ENCODE measurements at regions not wholly inside any gene's neighbourhood (a gene's known extent, or its start where the extent isn't known, plus 50 kb on each side); places are given as distances from the start of the nearest gene placed in this dataset.

DNA sequence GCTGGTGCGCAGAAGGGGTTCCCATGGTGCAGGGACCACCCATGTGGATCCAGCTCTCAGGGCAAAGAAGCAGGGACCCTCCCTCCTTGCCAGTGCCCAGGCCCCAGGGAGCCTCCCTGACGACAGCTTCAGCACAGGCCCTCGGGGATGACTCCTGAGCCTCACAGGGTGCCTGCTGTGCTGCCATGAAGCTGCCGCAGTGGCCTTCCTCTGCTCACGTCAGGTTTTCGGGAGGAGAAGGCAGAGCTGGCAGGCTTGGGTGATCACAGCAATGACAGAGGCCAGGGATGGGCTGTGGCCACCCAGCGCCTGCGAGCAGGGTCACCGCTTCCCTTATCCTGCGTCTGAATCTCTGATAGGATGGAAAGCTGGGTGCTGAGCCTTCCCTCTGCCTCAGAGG is 276.2 kb downstream of the BRD1 start:
- intact Hi-C loops (cut with micrococcal nuclease), result no loop called here

More for the DNA sequence above, 276.2 kb downstream of the BRD1 start:
- H3K36me3 ChIP-seq (ENCODE audit: control insufficient read depth, insufficient read depth, low read length), result no peaks in the 10 kb centered on the region
- H2AK9ac ChIP-seq (replicated peaks; ENCODE audit: low read depth, low read length, poor library complexity), result no peak overlapping the region
- 96% methylated on average over 4 of the region's 10 CpGs; no CpG with 5 or more reads in 1 of the 2 experiments for WGBS, 2 experiments (ENCODE audit: extremely low coverage in 2 of 2, insufficient read length in 1 of 2)
- peaks cover 76% of the 10 kb centered on the region for H3K9me3 ChIP-seq (ENCODE audit: control insufficient read depth, insufficient read depth, low read length)
- no peak overlapping the region for H2AFZ ChIP-seq (replicated peaks; ENCODE audit: low read length, poor library complexity)
- H3K27me3 ChIP-seq (ENCODE audit: control insufficient read depth, insufficient read depth, low read length), result no peaks in the 10 kb centered on the region
- H3K18ac ChIP-seq (ENCODE audit: low read depth, low read length), result no peak overlapping the region
- H3K4me1 ChIP-seq (ENCODE audit: control insufficient read depth, insufficient read depth, low read length), result no peaks in the 10 kb centered on the region
- dilution Hi-C loops (cut with HindIII; ENCODE audit: low sequenced_read_pairs, unreplicated experiment) (no loop called here), in situ Hi-C loops (cut with MboI; ENCODE audit: low sequenced_read_pairs) (no loop called here)
- H4K8ac ChIP-seq (ENCODE audit: low read depth in 2 of 2, low read length in 2 of 2), result no peak overlapping the region
- H2BK5ac ChIP-seq (ENCODE audit: low read depth, low read length, poor library complexity, severe bottlenecking), result no peak overlapping the region
- H4K20me1 ChIP-seq (ENCODE audit: insufficient read depth, low read length), result no peaks in the 10 kb centered on the region
- TF ChIP-seq CEBPB (IDR thresholded peaks at IDR 0.05; ENCODE audit: low read depth, low read length) (no peak), MAFK (IDR thresholded peaks at IDR 0.05; ENCODE audit: low read depth, low read length) (no peak), RAD21 (IDR thresholded peaks at IDR 0.05; ENCODE audit: low read length) (no peak), RFX5 (IDR thresholded peaks at IDR 0.05; ENCODE audit: low read depth, low read length) (no peak), NFE2L2 (IDR thresholded peaks at IDR 0.05; ENCODE audit: low read depth, low read length) (no peak), MXI1 (IDR thresholded peaks at IDR 0.05; ENCODE audit: borderline replicate concordance, low read depth, low read length) (no peak), SMC3 (IDR thresholded peaks at IDR 0.05; ENCODE audit: low read depth, low read length) (no peak), BHLHE40 (IDR thresholded peaks at IDR 0.05; ENCODE audit: low read depth, low read length) (no peak), MAZ (IDR thresholded peaks at IDR 0.05; ENCODE audit: borderline replicate concordance, low read depth, low read length) (no peak), RCOR1 (IDR thresholded peaks at IDR 0.05; ENCODE audit: insufficient replicate concordance, low read length) (no peak), CHD1 (IDR thresholded peaks at IDR 0.05; ENCODE audit: low read depth, low read length) (no peak), FOS (IDR thresholded peaks at IDR 0.05; ENCODE audit: low read depth, low read length) (no peak), POLR2A (IDR thresholded peaks at IDR 0.05; ENCODE audit: low read depth, low read length) (no peak)
- TF ChIP-seq, protein P1, sequence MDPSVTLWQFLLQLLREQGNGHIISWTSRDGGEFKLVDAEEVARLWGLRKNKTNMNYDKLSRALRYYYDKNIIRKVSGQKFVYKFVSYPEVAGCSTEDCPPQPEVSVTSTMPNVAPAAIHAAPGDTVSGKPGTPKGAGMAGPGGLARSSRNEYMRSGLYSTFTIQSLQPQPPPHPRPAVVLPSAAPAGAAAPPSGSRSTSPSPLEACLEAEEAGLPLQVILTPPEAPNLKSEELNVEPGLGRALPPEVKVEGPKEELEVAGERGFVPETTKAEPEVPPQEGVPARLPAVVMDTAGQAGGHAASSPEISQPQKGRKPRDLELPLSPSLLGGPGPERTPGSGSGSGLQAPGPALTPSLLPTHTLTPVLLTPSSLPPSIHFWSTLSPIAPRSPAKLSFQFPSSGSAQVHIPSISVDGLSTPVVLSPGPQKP (IDR thresholded peaks at IDR 0.05; ENCODE audit: borderline replicate concordance, low read depth, low read length), result no peak
- TF ChIP-seq, protein P2, sequence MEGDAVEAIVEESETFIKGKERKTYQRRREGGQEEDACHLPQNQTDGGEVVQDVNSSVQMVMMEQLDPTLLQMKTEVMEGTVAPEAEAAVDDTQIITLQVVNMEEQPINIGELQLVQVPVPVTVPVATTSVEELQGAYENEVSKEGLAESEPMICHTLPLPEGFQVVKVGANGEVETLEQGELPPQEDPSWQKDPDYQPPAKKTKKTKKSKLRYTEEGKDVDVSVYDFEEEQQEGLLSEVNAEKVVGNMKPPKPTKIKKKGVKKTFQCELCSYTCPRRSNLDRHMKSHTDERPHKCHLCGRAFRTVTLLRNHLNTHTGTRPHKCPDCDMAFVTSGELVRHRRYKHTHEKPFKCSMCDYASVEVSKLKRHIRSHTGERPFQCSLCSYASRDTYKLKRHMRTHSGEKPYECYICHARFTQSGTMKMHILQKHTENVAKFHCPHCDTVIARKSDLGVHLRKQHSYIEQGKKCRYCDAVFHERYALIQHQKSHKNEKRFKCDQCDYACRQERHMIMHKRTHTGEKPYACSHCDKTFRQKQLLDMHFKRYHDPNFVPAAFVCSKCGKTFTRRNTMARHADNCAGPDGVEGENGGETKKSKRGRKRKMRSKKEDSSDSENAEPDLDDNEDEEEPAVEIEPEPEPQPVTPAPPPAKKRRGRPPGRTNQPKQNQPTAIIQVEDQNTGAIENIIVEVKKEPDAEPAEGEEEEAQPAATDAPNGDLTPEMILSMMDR (conservative IDR thresholded peaks at IDR 0.05; ENCODE audit: low read depth, low read length), result no peak
- TF ChIP-seq, protein P3, sequence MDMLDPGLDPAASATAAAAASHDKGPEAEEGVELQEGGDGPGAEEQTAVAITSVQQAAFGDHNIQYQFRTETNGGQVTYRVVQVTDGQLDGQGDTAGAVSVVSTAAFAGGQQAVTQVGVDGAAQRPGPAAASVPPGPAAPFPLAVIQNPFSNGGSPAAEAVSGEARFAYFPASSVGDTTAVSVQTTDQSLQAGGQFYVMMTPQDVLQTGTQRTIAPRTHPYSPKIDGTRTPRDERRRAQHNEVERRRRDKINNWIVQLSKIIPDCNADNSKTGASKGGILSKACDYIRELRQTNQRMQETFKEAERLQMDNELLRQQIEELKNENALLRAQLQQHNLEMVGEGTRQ (IDR thresholded peaks at IDR 0.05; ENCODE audit: low read depth, low read length), result no peak
- no peak overlapping the region for H2BK20ac ChIP-seq (ENCODE audit: low read depth, low read length)
- BruUV-seq (replicated peaks), result no TSS peak
- H2BK120ac ChIP-seq (ENCODE audit: low read depth, low read length), result no peak overlapping the region
- no peak overlapping the region for H2AK5ac ChIP-seq (ENCODE audit: low read depth, low read length)
- H4K91ac ChIP-seq (ENCODE audit: insufficient read depth, low read depth, low read length), result no peak overlapping the region
- H4K5ac ChIP-seq (ENCODE audit: low read depth, low read length), result no peak overlapping the region
- no peak overlapping the region for H3K9ac ChIP-seq (ENCODE audit: low read depth, low read length)
- ChIA-PET CTCF (no interaction called here), POLR2A (ENCODE audit: unreplicated experiment) (no interaction called here)
- no peaks in the 10 kb centered on the region for H3K79me1 ChIP-seq (ENCODE audit: low read depth in 1 of 2, low read length in 2 of 2)
- DNase-seq, result no peak
- H3K4me2 ChIP-seq (ENCODE audit: low read depth, low read length), result no peak overlapping the region
- H3K9me1 ChIP-seq (ENCODE audit: insufficient read depth, low read length), result no peaks in the 10 kb centered on the region
- no peak overlapping the region for H3K4ac ChIP-seq (ENCODE audit: low read depth, low read length)
- no peak overlapping the region for H3K4me3 ChIP-seq (ENCODE audit: insufficient read depth, low read depth, low read length)
- H3K56ac ChIP-seq (ENCODE audit: extremely low read depth, insufficient read depth, low read length), result no peak overlapping the region
- H3K27ac ChIP-seq (ENCODE audit: insufficient read depth, low read length), result no peak overlapping the region
- H3K14ac ChIP-seq (replicated peaks; ENCODE audit: low read depth, low read length), result no peak overlapping the region
- no peak for ATAC-seq (ENCODE audit: low read depth)
- H3K23ac ChIP-seq (ENCODE audit: low read depth, low read length), result no peak overlapping the region
- no peak overlapping the region for H2BK15ac ChIP-seq (ENCODE audit: low read depth, low read length)

All from IMR-90 (cell line).